ENCODE measurements at regions not wholly inside any gene's neighbourhood (a gene's known extent, or its start where the extent isn't known, plus 50 kb on each side); places are given as distances from the start of the nearest gene placed in this dataset.

DNA sequence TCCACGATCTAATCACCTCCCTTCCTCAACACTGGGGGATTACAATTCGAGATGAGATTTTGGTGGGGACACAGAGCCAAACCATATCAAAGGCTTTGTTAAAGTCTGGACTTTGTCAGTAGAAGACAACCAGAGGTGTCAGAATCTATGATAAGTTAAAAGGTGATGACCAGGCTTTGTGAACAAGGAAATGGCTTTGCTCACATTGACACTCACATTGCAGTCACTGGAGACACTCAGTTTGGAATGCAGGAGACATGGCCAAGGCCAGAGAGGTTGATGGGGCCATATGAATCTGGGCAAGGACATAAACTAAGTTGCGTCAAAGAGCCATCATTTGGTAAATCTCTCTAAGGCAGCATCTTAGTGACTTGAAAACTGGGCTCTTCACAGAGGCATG is 678.2 kb upstream of the FSHR start:
- DNase-seq (ENCODE audit: low read depth, low spot score) (no peak), FAIRE-seq (no peak)
- Histone ChIP-seq H3K79me2 (ENCODE audit: control insufficient read depth, insufficient read depth, low read length) (no peaks in the 10 kb centered on the region), H3K27ac (ENCODE audit: control insufficient read depth, insufficient read depth, low read length) (no peak overlapping the region), H2AFZ (ENCODE audit: control insufficient read depth, low read length) (no peak overlapping the region), H4K20me1 (ENCODE audit: control insufficient read depth, extremely low read depth, insufficient read depth, low read length) (no peaks in the 10 kb centered on the region), H3K4me1 (ENCODE audit: control insufficient read depth, extremely low read depth, insufficient read depth, low read length) (no peaks in the 10 kb centered on the region), H3K4me2 (ENCODE audit: control insufficient read depth, extremely low read depth, insufficient read depth, low read depth, low read length) (no peak overlapping the region), H3K9ac (ENCODE audit: control insufficient read depth, extremely low read depth, insufficient read depth, low read length) (no peak overlapping the region), H3K9me3 (ENCODE audit: control insufficient read depth, low read depth, low read length) (no peaks in the 10 kb centered on the region), H3K27me3 (ENCODE audit: control insufficient read depth, extremely low read depth, insufficient read depth, low read length) (no peaks in the 10 kb centered on the region), H3K9me1 (ENCODE audit: control insufficient read depth, extremely low read depth, insufficient read depth, low read length) (no peaks in the 10 kb centered on the region), H3K4me3 (ENCODE audit: control insufficient read depth in 2 of 3, extremely low read depth in 1 of 3, insufficient read depth in 2 of 3, low read depth in 1 of 3, low read length in 3 of 3) (no peak overlapping the region), H3K36me3 (ENCODE audit: control insufficient read depth in 2 of 2, extremely low read depth in 1 of 2, insufficient read depth in 2 of 2, low read length in 2 of 2) (no peaks in the 10 kb centered on the region)
- dilution Hi-C loops (cut with MboI; ENCODE audit: extremely low pct_ligation_motif_present, low sequenced_read_pairs): no loop called here
- TF ChIP-seq EZH2 (IDR thresholded peaks at IDR 0.05; ENCODE audit: low read length): no peak
- TF ChIP-seq, protein P1, sequence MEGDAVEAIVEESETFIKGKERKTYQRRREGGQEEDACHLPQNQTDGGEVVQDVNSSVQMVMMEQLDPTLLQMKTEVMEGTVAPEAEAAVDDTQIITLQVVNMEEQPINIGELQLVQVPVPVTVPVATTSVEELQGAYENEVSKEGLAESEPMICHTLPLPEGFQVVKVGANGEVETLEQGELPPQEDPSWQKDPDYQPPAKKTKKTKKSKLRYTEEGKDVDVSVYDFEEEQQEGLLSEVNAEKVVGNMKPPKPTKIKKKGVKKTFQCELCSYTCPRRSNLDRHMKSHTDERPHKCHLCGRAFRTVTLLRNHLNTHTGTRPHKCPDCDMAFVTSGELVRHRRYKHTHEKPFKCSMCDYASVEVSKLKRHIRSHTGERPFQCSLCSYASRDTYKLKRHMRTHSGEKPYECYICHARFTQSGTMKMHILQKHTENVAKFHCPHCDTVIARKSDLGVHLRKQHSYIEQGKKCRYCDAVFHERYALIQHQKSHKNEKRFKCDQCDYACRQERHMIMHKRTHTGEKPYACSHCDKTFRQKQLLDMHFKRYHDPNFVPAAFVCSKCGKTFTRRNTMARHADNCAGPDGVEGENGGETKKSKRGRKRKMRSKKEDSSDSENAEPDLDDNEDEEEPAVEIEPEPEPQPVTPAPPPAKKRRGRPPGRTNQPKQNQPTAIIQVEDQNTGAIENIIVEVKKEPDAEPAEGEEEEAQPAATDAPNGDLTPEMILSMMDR (optimal IDR thresholded peaks at IDR 0.05 in 1 of 3, IDR thresholded peaks at IDR 0.05 in 1 of 3, conservative IDR thresholded peaks at IDR 0.05 in 1 of 3; ENCODE audit: extremely low read depth in 1 of 3, insufficient read depth in 2 of 3, low read length in 3 of 3): no peak

DNA sequence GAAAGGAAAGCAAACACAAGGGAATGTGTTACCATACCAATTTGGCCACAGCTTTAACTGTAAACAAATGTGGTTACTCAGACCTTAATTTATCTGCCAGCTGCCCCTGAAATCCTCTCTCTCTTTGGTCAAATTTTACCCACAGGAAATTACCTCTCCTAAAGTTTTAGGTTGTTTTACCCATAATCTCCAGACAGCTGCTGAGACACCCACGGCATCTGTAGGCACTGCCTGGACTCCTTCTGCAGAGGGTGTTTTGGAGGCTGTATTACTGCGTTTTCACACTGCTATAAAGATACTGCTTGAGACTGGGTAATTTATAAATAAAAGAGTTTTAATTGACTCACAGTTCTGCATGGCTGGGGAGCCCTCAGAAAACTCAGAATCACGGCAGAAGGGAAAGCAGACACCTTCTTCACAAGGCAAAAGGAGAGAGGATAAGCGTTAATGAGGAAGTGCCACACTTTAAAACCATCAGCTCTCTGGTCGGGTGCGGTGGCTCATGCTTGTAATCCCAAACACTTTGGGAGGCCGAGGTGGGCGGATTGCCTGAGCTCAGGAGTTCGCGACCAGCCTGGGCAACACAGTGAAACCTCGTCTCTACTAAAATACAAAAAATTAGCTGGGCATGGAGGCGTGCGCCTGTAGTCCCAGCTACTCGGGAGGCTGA is 677.5 kb upstream of the FSHR start:
- no peak for FAIRE-seq
- no peak overlapping the region for H3K4me2 ChIP-seq (ENCODE audit: control insufficient read depth, extremely low read depth, insufficient read depth, low read depth, low read length)

More for the DNA sequence above, 677.5 kb upstream of the FSHR start:
- H3K4me1 ChIP-seq (ENCODE audit: control insufficient read depth, extremely low read depth, insufficient read depth, low read length): no peaks in the 10 kb centered on the region
- DNase-seq (ENCODE audit: low read depth, low spot score): no peak
- no peaks in the 10 kb centered on the region for H4K20me1 ChIP-seq (ENCODE audit: control insufficient read depth, extremely low read depth, insufficient read depth, low read length)
- no peak overlapping the region for H2AFZ ChIP-seq (ENCODE audit: control insufficient read depth, low read length)
- no peaks in the 10 kb centered on the region for H3K36me3 ChIP-seq (ENCODE audit: control insufficient read depth in 2 of 2, extremely low read depth in 1 of 2, insufficient read depth in 2 of 2, low read length in 2 of 2)
- no peaks in the 10 kb centered on the region for H3K79me2 ChIP-seq (ENCODE audit: control insufficient read depth, insufficient read depth, low read length)
- TF ChIP-seq, protein P1 (optimal IDR thresholded peaks at IDR 0.05 in 1 of 3, IDR thresholded peaks at IDR 0.05 in 1 of 3, conservative IDR thresholded peaks at IDR 0.05 in 1 of 3; ENCODE audit: extremely low read depth in 1 of 3, insufficient read depth in 2 of 3, low read length in 3 of 3): no peak
- no peak for TF ChIP-seq EZH2 (IDR thresholded peaks at IDR 0.05; ENCODE audit: low read length)
- no peak overlapping the region for H3K9ac ChIP-seq (ENCODE audit: control insufficient read depth, extremely low read depth, insufficient read depth, low read length)
- H3K27me3 ChIP-seq (ENCODE audit: control insufficient read depth, extremely low read depth, insufficient read depth, low read length): no peaks in the 10 kb centered on the region
- no peak overlapping the region for H3K4me3 ChIP-seq (ENCODE audit: control insufficient read depth in 2 of 3, extremely low read depth in 1 of 3, insufficient read depth in 2 of 3, low read depth in 1 of 3, low read length in 3 of 3)
- dilution Hi-C loops (cut with MboI; ENCODE audit: extremely low pct_ligation_motif_present, low sequenced_read_pairs): no loop called here
- H3K27ac ChIP-seq (ENCODE audit: control insufficient read depth, insufficient read depth, low read length): no peak overlapping the region
- H3K9me3 ChIP-seq (ENCODE audit: control insufficient read depth, low read depth, low read length): no peaks in the 10 kb centered on the region
- H3K9me1 ChIP-seq (ENCODE audit: control insufficient read depth, extremely low read depth, insufficient read depth, low read length): no peaks in the 10 kb centered on the region
